ENCODE measurements at regions not wholly inside any gene's neighbourhood (a gene's known extent, or its start where the extent isn't known, plus 50 kb on each side); places are given as distances from the start of the nearest gene placed in this dataset.

DNA sequence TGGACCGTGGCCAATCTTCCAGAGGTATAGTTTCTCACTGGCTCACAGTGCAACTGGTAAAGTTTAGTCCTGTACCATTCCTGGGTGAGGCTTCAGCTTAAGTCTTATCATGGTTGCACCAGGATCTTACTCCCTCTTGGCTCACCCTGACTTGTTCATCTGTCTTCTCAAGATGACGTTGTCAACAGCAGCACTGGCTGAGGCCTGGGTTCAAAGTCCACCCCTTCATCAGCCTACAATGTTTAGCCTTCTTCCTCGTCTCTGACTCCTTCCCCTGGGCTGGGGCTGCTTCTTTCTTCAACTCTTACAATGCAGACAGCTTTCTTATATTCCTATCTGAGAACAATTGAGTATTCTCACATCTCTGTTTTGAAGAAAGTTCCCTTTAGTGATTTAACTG lies 311.1 kb upstream of the CLINT1 start:
- no peak for DNase-seq (ENCODE audit: low spot score)
- in situ Hi-C loops (cut with HindIII; ENCODE audit: low sequenced_read_pairs), result no loop called here

DNA sequence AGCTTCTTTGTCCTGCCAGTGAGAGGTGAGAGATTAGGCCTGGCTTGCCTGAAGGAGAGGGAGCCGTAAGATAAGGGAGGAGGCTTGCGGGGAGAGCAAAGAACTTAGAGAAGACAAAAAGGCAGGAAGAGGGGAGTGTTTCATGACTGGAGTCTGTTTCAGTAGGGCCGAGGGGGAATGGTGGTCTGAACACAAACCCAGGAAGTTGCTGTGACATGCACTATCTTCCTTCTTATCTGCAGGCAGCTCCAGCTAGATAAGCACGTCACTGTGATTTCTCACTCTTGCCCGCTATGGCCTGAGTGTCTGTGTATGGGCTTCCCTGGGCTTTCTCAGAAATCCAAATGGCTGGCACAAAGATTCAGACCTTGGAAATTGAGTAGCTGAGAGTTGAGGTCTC lies 307.5 kb upstream of the CLINT1 start:
- in situ Hi-C loops (cut with HindIII; ENCODE audit: low sequenced_read_pairs), result no loop called here

DNA sequence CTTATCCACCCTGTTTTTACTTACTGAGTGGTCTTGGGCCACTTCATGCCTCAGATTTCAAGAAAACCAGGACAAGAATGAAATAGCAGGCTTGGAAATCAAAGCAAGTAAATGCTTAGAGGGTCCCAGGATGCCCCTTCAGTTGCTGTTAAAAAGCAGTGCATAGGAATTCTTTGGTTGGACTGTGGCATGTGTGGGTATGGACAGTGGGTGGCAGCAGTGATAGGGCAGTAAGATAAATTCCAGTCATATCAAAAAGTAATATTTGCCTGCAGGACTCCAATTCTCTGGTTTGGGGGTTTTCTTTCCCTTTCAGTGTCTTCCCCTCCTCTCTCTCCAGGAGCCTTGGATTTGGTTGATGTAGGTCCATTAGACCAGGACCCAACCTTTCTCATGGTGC lies 306.7 kb upstream of the CLINT1 start:
- DNase-seq (ENCODE audit: low spot score), result no peak
- in situ Hi-C loops (cut with HindIII; ENCODE audit: low sequenced_read_pairs), result no loop called here

More for the DNA sequence above, 307.5 kb upstream of the CLINT1 start:
- no peak for DNase-seq (ENCODE audit: low spot score)

DNA sequence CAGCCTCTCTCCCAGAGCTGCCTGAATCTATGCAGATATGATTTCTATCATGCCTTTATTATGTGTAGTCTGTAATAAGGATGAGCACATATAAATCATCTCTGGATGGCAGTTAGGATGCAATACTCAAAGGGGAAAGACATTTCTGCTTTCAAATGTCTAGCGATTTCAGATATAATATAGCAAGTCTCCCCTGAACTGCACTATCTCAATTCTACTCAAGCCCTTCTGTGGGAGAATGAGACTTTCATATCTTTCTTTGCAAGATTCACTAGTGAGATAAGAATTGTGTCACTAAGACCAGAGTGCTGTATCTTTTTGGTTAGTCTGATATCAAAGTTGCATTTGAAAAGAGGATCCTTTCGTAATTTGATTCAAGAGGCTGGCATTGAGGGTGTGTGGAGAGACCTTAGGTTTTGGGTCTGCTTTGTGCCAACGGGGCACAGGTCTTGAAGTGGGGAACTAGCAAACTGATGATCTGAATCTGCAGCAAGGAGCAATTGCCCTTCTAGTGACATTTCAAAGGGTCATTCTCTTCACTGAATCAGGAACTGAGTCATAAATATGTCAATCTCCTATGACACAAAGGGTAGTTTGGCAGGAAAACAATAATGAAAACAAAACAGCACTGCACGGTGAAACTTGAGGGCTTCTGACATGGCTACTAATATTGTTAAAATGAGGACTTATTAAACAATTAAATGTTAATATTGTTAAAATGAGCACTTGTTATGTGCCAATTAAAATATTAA lies 305.5 kb upstream of the CLINT1 start:
- in situ Hi-C loops (cut with HindIII; ENCODE audit: low sequenced_read_pairs), result no loop called here
- DNase-seq (ENCODE audit: low spot score), result no peak

DNA sequence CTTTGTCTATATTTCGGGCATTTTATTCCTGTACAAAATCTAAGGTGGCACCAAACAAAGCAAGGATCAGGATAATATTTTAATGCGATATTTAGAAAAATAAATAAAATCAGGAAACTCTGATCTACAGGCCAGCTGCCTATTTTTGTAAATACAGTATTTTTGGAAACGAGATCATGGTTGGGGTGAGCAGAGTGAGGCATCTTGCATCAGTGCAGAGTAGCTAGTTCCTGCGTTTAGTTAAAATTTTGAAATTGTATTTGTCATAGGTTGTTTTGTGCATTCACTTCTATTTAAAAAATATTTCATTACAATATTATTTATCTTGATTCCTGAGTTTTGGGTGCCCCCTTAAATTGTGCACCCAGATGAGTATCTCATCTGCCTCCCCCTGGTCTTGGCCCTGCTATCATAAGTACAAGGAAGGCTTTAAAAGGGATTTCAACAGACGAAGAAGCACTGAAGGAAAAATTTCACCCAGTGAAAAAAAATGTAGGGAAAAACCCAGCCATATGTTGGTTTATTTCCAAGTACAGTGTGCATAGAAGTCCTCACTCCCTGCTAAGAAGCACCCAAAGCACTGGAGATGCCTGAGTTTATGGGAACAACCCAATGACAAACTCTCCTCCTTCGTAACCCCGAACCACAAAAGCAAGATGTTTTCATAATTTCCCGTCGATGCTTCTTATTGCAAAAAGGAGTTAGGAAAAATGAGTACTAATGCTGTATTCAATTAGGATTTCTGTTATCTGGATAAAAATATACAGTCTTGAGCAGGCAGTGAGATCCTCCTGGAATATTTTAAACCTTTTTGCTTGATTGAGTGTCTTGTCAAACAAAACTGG lies 304.7 kb upstream of the CLINT1 start:
- DNase-seq (ENCODE audit: low spot score), result no peak
- in situ Hi-C loops (cut with HindIII; ENCODE audit: low sequenced_read_pairs), result no loop called here

DNA sequence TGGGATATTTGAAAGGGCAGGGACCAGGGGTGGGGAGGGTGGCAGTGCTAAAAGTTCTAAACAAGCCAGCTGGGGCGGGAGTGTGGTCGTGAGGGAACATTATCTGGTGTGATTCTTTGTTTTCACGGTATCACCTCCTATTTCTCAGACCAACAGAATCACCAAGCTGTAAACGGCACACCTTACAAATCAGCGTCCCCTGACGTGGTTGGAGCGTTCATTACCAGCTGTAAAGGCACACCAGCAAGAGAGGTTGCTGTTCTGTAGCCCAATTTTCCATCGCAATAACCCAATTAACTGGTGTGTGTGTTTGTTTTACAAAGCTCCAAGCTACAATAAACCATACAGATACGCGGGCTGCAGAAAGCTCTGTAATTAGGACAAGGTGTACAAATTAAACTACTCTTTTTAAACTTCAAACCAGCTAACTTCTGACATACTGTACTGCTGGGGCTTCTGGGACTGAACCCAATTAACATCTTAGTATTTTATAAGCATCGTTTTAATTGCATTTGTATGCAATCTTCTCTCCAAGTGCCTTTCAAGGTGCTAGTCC lies 303.6 kb upstream of the CLINT1 start:
- DNase-seq (ENCODE audit: low spot score), result no peak
- in situ Hi-C loops (cut with HindIII; ENCODE audit: low sequenced_read_pairs), result no loop called here

DNA sequence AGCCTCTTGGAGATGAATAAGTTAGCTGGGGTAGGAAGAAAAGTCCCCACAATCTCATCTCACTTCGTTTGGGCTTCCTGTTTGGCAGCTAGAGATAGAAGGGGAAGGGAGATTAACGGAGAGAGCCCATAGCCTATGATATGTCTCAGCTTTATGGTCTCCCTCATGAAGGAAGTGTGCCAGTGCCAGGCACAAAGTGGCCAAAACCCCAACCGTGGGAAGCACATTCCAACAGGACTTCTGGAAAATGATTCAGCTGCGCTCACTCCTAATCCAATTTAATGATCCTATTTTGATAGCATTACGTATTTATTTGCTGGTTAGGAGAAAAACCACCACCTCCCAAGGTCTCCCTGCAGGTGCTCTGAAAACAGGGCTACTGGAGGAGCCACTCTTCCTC lies 303.1 kb upstream of the CLINT1 start:
- in situ Hi-C loops (cut with HindIII; ENCODE audit: low sequenced_read_pairs), result no loop called here
- no peak for DNase-seq (ENCODE audit: low spot score)

DNA sequence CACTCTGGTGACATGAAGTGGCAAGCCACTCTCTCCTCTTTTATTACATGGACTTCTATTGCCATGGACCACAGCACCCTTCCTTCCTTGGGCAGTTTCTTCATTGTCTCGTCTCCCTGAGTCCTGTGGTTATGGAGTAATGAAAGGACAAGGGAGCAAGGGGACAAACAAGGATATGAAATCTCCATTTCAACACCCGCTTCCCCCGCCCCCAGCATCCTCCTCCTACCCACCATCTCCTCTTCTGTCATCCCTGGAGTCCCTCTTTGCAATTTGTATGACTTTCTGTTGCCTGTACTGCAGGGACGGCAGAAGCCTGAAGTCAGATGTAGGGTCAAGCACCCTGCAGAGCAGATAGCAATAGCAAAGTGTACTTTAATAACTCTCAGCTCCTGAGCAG lies 300.7 kb upstream of the CLINT1 start:
- no peak for DNase-seq (ENCODE audit: low spot score)
- in situ Hi-C loops (cut with HindIII; ENCODE audit: low sequenced_read_pairs), result no loop called here

DNA sequence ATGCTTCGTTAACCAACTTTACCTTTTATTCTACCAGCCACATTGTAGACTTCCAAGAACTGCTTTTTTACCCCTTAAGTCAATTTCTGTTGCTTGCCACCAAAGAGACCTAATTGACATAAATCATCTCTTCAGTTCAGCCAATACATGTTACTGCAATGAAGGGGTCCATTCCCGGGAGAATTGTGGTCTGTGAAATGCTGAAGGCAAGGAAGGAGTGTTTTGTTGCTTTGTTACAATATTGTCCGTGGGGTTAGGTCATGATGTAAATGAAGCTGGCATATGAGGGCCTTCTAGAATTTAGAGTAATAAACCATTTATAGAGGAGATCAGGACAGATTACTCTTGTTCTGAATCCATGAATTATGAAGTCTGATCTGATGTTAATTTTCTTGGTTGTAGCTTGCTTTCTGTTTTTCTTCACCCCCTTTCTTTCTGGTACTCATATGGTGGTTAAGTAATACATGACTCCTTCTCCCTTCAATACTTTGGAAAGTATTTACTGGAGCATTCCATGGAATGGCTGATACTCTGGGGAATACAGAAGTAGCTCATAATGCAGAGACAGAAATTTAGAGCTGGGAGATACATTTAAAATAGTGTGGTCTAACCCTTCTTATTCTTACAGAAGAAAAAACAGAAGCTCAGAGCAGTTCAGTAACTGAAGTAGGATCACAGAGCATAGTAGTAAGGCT lies 297.0 kb upstream of the CLINT1 start:
- in situ Hi-C loops (cut with HindIII; ENCODE audit: low sequenced_read_pairs), result no loop called here
- no peak for DNase-seq (ENCODE audit: low spot score)

DNA sequence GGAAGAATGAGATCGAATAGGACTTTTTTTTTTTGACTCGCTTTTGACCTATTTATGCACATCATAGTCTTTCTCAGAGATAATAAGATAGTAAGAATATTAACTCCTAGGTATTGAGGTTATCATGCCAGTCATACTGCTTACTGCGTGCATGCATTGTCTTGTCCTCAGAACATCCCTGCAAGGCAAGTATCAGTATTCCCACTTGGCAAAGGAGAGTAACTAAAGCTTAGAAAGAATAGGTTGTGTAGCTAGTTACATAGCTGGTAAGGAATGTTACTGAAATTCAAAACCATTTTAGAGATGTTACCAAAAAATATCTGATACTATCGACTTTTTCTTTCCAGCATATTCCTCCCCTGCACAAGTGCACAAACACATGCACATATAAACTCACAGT lies 296.1 kb upstream of the CLINT1 start:
- in situ Hi-C loops (cut with HindIII; ENCODE audit: low sequenced_read_pairs), result no loop called here
- DNase-seq (ENCODE audit: low spot score), result no peak

DNA sequence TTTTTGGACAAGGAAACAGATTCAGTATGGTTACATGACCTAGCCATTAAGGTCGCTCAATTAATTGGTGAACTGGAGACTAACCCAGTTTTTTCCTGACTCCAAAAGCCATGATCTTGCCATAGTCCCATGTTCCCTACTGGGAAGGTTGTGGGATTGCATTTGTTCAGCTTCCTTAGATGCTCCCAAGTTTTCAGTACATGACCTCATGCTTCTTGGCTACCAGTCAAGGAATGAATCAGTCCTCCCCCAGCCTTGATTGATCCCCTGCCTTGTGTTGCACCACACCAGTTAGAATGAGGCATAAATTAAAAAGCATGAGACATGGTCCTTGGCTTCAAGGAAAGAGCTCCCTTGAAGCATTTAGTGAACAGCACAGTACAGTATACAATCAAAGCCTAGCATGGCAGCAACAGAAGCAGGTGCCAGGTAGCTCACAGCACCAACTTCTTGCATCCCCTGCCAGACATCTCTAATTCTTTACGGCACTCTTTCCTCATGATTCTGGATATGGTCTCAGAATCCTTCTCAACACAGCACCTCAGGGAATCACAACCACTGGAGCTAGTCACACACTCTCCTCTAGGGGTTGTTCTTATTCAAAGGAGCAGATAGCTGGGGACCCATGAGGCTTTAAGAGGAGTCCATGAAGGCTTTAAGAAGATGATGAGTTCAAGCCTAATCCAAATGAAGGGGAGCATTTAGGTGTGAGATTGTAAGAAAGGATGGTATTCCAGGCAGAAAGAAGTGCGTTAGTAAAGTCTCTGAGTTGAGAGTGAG lies 295.5 kb upstream of the CLINT1 start:
- in situ Hi-C loops (cut with HindIII; ENCODE audit: low sequenced_read_pairs), result no loop called here

DNA sequence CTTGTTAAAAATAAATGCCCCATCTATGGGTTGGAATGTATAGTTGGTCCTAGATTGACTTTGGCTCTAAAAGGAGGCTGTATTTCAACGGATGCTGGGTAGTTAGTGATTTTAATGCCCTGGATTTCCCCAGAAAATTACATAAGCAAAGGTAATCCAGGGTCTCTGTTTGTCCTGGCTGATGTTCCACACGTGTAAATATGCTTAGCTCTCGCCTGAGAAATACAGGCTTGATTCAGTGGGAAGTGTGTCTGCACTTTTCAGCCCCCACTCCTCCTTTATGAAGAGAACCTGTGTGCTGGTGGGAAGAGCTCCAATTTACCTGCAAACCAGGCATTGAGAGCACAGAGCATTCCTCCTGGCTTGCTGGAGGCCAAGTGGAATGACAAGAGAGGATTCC lies 294.6 kb upstream of the CLINT1 start:
- no peak for DNase-seq (ENCODE audit: low spot score)
- in situ Hi-C loops (cut with HindIII; ENCODE audit: low sequenced_read_pairs), result no loop called here

More for the DNA sequence above, 295.5 kb upstream of the CLINT1 start:
- DNase-seq (ENCODE audit: low spot score), result no peak

DNA sequence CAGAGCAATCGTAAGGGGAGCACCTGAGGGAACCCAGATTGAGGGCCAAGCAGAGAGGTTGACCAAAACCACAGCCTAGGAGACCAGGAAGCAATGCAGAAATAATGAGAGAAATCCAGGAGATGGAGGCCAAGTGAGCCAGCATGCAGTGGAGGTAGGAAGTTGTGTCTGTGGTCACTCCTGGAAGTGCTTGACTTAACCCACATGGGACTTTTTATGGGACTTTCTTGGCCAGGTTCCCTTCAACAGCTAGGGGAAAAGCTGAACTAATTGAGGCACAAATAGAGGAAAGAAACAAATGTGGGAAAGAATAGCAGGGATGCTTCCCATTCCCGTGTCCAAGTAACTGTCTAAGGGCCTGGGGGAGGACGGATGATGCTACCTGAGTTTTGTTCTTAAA lies 293.2 kb upstream of the CLINT1 start:
- in situ Hi-C loops (cut with HindIII; ENCODE audit: low sequenced_read_pairs), result no loop called here
- no peak for DNase-seq (ENCODE audit: low spot score)

DNA sequence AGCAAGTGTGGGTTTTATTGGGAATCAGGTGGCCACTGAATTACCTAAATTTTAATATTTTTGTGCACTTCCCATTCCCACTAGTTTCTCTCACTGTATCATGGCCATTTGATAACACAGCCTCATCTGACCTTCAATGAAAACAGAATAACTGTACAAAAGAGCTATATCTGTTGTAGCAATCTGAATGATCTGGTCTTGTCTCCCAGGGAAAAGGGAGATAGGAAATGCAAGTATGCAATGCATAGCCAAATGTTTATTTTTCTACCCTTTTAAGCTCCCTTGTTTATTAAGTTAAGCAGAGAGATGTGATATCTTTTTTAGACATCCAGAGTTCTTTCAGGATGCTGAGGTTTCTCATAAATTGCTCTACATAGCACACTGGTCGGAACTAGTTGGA lies 288.3 kb upstream of the CLINT1 start:
- no peak for DNase-seq (ENCODE audit: low spot score)
- in situ Hi-C loops (cut with HindIII; ENCODE audit: low sequenced_read_pairs), result no loop called here

DNA sequence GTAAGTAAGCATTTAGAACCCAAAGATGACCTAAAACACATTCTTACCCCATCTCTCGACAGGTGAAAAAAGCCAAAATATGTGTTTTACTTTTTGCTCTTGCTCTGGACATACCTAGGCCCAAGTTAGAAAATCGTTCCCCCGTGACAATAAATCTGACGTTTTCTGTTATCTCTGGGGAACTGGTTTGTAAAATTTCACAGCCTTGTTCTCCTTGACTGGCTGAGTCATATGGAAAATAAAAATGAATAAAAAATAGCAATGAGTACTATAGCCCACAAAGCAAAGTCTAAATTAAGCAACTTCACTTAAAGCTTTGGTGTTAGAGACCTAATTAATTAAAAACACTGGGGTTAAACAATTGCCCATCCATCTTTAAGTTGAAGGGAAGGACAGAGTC lies 286.9 kb upstream of the CLINT1 start:
- in situ Hi-C loops (cut with HindIII; ENCODE audit: low sequenced_read_pairs), result no loop called here
- DNase-seq (ENCODE audit: low spot score), result no peak

DNA sequence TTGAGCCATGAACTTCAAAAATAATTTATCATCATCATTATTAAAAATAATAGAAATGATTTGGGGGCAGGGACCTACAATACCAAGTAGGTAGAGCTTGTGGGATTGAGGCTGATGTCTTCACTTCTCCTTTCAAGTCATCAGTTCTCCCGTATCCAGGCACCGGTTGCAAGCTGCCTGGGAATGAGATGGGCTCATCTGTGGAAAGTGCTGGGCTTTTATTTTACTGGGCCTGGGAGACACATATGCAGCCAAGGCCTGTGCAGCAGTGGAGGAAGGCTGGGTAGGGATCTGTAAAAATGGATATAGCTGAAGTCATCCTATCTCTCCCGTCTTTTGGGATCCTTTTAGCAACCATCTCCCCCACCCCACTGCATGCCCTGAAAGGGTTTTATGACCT lies 284.1 kb upstream of the CLINT1 start:
- DNase-seq (ENCODE audit: low spot score), result no peak
- in situ Hi-C loops (cut with HindIII; ENCODE audit: low sequenced_read_pairs), result no loop called here

DNA sequence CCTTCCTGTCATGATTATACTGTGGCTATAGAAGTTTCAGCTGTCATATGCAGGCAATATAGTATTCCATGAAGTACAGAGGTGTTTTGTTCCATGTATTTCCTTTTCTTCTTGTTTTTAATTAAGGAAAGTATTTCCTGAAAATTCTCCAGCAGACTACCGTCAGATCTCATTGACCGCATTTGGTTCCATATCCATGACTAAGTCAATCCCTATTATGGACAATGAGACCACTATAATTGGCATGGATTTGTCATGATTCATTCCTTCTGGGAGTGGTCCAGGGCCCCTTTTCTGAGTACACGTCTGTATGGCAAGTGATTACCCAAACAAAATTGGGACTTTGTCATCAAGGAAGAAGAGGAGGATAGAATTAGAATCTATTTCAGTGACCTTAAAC lies 283.2 kb upstream of the CLINT1 start:
- DNase-seq (ENCODE audit: low spot score), result no peak
- in situ Hi-C loops (cut with HindIII; ENCODE audit: low sequenced_read_pairs), result no loop called here

DNA sequence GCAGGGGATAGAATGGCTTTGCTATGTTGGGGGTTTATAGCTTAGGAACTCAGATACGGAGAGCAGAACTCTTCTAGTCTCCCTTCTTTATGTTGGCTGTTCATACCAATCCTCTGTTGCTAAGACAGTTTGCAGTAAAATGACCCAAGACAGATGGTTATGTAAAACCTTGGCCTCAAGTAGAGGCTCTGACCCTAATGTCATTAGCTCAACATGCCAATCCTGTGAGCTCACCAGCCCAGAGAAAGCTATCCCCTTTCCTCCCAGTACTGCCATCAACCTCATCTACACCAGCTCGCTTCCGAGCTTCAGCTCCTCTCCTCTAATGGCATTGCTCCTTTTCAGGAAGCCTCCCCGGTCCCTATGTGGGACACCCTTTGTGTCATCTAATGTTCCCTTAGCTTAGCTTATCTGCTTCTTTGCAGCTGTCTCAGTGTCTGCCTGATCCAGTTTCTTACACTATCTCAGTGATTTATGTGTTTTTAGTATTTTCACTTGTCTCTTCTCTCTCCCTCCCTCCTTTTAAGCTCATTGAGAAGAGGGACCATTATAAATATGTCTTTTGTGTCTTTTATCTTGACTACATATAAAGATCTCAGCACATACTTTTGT lies 281.3 kb upstream of the CLINT1 start:
- in situ Hi-C loops (cut with HindIII; ENCODE audit: low sequenced_read_pairs), result no loop called here
- no peak for DNase-seq (ENCODE audit: low spot score)

DNA sequence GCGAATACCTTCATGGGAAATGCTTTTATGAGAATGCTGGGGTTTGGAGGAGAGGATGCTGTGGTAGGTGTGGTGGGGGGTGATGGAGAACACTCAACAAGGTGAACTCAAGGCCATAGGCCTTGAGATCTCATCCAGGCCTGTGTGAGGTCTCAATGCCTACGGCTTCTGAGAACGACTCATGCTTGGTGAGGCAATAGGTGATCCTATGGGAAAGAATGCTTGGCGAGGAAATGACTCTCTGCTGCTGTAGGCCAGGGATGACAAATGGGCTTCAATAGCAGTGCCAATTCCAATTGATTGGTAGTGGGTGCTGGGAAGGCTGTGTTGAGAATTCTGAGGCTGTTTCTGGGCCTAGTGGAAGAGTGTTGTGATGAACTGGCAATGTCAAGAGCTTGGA lies 280.2 kb upstream of the CLINT1 start:
- DNase-seq (ENCODE audit: low spot score), result no peak
- in situ Hi-C loops (cut with HindIII; ENCODE audit: low sequenced_read_pairs), result no loop called here

Measured in G401 (cell line).